GM18498 (cell line): ENCODE measurements at regions not wholly inside any gene's neighbourhood (a gene's known extent, or its start where the extent isn't known, plus 50 kb on each side); places are given as distances from the start of the nearest gene placed in this dataset.
"Not testable (repeated sequence)": the region's sequence is repeated elsewhere in the genome, so short reads cannot be mapped to it uniquely, and the experiment has no call there.

ENCODE experiments used
- ATAC-seq: cut with Tn5 transposase; IDR thresholded peaks from one replicate; pipeline ENCODE4 v1.9.1; 2021; ENCODE audit warnings: mild to moderate bottlenecking, moderate library complexity; ENCODE audit not compliant: unreplicated experiment

DNA sequence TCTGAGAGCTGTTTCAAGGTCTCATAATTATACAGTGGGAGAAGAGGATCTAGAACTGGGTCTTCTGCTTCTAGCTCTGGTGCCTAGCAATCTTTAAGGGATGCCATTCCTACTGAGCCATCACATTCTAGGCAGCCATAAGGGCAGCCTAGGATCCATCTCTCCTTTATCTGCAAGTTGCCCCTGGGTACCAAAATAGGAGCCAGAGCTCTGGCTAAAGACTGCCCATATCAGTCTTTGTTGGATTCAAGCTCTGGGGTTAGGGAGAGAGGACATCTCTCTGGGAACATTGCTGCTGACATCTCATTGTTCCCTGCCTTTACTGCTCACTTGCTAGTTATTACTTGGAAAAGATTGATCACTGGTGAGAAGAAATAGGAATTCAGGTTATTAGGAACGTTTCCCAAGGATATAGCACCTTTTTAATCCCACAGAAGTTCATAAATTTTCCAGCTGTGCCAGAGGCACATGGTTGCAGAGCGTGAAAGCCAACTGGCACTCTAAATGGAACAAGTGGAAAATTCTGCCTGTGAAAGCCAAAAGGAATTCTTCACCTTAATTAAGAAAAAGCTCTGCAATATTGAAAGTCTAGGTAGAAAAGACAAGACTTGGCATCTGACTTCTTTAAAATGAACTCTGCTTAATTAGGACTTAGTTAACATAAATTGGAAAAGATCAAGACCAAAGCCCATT is 102.2 kb downstream of the CDC42EP3 start:
- ATAC-seq = no peak

DNA sequence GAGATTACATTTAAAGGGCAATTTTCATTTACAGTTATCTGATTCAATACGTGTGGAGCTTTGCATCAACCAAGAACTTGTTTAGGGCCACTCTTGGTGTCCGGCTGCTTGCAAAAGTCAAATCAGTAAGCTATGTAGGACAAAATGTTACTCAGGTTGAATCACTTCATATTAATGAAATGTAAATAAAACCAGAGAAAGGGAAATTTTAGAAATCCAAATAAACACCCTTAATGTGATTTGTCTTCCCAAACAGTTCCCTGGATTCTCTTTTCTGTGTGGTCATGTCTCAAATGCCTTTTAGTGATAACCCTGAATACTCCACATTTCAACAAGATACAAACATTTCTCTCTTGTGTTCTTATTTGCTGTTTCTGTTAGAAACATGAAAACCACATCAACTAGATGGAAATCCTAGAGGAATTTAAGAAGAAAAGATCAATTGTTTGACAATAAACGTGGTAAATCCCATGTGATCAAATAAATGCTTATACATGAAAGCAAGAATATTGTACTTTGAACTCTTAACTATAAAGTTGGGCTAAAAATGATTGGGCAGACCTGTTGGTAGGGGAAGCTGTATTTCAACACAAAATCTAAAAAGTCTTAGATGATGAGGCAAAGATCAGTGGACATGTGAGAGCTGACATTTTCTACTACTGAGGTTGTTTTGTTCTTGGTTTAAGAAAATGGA is 101.3 kb downstream of the CDC42EP3 start:
- ATAC-seq = no peak

DNA sequence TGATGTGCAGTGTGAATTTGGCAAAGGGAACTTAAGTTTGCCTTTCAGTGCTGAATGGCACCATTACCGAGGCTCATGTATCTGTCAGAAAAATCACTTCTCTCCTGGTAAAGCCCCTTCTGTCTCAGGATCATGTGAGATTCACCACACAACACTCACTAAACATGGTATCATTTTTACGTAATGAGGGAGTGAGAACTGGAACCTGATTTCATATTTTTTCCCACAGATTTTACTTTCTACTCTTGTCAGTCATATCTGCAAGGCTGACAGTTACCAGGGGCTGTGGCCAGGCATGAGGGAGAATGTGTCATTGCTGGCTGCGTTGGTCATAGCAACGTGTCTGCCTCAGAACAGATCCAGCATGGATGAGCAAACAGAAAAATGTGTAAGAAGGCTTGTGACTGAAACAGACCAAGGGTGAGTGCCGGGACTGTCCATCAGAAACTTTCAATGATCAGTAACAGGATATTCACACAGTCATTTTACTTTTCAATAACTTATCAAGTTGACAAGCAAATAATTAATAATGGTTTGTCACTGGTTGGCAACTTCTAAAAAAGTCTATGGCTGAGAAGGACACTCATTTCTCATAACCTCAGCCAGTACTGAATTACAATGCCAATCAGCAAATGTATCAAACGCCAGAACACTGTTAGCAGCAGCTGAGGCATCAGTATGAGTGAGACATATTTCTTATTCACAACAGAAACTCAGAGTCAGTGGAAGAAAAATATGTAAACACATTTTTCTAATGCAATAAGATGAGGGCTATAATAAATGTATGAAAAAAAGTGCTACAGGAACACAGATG is 100.5 kb downstream of the CDC42EP3 start:
- peak; percentile 80 for ATAC-seq

DNA sequence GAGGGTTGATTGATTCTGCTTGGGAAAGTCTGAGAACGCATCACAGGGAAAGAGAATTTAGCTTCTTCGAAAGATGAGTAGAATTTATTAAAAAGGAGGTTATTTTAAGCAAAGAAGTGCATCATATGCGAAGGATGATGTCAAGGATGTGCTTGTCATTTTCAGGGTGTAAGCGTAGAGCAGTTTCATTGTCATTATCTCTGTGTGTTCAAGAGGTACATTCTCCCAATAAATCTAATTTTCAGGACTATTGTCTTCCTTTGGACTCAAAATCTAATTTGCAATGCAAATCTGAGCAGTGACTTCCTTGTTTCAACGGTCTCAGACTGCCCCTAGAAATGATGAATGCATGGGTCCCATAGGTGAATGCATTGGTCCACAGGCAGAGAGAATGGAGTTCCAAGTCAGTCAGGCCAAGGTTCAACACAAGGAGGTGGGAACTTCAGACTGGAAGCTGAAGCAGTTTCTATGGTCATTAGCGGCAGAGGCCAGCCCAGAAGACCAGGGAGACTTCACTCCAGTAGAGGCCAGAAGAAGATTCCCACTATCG is 99.8 kb downstream of the CDC42EP3 start:
- no peak for ATAC-seq

DNA sequence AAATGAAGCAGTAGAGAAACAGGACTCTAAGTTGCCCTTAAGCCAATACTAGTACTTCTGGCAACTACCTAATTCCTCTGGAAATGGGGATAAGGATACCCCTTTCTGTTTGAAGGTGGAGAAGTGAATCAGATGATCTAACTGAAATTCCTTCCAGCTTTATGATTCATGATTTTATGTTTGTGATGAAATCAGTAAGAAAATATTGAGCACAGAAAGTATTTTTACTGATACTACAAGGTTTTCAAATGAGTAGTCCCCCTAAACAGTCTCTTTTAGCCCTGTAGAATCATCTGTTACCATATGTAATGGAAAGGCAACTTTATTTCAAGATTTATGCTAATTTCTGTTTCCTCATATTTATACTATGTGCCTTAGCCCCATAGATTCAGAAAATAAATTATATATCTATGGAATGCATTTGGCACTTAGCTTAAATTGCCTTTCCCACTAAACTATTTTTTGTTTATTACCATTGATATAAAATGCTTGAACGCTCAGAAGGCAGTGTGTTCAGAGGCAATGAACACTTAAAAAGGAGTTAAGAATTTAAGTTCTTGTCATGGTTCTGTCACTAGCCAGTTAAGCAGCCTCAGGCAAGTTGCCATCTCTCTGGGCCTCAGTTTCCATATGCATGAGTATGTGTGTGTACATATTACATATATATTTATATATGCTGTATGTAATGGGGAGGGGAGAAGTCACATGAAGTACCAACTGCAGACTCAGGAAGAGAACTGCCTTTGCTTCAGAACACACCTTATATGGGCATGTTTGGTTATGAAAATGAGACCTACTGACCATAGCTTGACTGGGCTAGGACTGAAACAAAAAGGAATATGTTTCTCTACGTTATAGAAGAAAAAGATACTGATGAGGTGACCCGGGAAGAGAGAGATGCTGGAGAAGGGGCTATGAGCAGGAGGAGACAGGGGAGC is 97.7 kb downstream of the CDC42EP3 start:
- ATAC-seq = peak; percentile 71

DNA sequence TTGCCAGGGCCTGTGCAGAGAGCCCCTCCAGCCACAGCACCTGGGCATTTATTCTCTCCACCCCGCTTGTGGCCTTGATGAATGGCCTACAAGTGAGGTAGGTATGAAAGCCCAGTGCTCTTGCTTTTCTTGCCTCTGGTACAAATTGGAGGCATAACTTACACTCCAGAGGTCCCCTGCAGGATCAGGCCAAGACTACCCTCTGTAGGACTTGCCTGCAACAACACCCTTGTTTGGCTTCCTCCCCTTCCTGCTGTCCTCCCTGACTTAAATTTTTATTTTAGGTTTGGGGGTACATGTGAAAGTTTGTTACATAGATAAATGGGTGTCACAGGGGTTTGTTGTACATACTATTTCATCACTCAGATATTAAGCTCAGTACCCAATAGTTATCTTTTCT is 95.7 kb downstream of the CDC42EP3 start:
- no peak for ATAC-seq

DNA sequence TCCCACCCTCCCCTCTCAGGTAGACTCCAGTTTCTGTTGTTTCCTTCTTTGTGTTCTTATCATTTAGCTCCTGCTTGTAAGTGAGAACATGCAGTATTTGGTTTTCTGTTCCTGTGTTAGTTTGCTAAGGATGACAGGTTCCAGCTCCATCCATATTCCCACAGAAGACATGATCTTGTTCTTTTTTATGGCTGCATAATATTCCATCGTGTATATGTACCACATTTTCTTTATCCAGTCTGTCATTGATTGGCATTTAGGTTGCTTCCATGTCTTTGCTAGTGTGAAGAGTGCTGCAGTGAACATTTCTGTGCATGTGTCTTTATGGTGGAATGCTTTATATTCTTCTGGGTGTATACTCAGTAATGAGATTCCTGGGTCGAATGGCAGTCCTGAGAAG is 95.2 kb downstream of the CDC42EP3 start:
- not testable (repeated sequence) for ATAC-seq

DNA sequence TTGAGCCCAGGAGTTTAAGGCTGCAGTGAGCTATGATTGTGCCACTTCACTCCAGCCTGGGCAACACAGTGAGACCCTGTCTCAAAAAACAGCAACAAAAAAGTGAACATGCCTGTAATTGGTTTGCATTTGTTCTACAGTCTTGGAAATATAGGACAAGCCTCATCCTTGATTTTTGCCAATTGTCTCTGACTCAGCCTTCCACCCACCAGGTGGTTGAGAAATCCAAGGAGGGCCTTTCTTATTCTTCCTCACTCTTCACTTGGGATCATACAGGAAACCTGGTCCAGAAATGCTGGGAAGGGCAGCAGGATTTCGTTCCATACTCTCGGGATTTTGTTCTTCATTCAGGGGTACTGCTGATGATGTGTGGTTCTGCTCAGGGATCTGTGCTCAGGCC is 94.6 kb downstream of the CDC42EP3 start:
- no peak for ATAC-seq

DNA sequence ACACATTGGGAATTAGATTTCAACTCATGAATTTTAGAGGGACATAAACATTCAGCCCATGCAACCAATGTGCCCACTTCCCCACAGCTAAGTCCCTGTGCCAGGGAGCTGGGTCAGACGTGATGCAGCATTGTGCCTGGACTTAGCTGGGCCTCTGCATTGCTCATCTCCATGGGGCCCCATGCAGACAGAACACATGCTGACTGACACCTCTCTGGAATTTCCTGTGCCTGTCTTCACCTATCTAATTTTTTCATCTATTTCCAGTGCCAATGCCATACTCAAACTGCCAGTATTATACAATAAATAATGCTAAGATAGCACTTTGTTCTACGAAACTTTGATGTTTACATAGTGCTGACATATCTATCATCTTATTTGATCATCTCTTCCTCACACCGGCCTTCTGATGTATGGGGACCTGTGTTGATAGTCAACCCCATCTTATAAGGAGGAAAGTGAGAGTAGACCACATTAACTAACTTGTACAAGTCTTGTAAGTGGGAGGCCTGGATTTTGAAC is 92.2 kb downstream of the CDC42EP3 start:
- no peak for ATAC-seq

DNA sequence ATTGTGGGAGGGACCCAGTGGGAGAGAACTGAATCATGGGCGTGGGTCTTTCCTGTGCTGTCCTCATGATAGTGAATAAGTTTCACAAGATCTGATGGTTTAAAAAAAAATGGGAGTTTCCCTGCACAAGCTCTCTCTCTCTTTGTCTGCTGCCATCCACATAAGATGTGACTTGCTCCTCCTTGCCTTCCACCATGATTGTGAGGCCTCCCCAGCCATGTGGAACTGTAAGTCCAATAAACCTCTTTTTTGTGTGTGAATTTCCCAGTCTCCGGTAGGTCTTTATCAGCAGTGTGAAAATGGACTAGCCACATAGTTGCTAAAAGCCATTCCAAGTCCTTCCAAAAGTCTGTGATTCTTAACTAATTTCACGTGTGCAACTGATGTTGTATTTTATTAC is 91.5 kb downstream of the CDC42EP3 start:
- not testable (repeated sequence) for ATAC-seq

DNA sequence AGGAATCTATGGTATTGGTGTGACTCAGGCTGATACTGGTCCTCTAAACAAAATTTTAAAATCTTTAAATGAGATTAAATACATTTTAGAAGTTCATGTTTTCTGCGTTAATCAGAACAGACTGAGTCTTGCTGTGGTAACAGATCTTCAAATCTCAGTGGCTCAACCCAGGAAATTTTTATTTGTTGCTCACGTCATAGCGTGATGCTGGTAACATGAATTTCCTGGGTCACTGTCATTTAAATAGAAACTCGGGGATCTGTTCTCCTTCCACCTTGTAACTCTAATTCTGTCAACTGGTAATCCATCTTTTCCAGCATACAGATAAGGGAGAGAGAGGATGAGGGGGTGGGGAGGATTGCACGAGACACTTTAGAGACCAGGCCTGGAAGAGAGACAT is 90.0 kb downstream of the CDC42EP3 start:
- ATAC-seq = no peak

DNA sequence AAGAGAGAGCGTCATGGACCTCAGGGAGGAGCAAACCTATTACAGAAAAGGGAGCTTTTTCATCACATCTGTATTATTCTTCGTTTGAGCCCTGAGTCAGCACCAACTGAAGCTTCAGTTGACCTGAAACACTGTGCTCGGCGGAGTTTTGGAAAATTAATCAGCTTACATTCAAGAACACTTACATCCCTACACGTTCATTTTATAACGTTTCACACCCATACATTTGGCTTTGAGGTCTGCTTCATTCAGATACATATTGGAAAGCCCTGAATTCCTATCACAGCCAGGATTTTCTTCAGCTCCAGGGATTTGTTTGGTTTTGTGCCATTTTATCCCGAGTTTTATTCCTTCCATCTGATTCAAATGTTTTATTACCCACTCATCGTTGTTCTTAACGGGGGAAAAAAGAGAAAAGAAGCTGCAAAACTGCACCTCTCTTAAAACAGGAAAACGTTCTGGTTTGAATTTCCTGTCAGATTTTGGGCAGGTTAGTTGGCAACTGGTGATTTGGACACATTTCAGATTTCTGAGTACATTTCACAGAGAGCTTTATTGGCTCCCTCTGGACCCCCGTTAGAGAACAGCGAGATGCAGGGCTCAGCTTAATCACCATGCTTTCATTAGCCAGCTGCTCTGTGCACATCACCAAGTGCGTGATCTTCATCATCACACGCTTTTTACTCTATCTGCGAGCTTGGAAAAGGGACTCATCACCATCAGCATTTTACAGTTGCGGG is 88.8 kb downstream of the CDC42EP3 start:
- ATAC-seq = no peak

DNA sequence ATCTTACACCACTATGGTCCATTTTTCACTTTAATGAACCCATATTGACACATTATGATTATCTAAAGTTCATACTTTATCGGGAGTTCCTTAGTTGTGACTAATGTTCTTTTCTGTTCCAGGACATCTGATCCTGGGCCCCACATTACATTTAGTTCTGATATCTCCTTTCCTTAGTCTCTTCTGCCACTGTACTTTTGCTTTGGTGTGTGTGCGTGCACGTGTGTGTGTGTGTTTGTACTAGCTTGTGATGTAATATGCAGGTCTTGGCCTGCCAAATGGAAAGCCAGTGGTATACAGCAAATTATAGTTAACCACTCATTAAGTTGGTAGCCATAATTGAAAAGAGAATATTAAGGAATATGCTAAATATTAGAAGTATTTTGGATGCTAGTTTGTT is 88.0 kb downstream of the CDC42EP3 start:
- ATAC-seq = no peak

DNA sequence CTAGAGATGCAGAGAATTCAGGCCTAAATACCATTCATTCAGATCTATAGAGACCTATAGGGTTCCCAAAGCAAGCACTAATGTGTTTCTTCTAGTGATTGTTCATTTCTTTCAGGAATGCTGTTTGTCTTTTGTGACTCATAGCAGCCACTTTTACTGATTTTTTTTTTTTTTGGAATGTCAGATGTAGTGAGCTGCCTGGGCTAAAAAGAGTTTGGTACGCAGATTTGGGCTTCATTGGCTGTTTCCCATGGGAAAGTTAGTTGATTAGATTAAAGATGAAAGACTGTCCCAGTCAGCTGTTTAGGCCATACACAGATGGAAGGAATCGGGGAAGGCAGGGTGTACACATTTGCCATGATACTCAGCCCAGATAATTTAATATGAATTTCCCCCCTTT is 87.6 kb downstream of the CDC42EP3 start:
- ATAC-seq = no peak

DNA sequence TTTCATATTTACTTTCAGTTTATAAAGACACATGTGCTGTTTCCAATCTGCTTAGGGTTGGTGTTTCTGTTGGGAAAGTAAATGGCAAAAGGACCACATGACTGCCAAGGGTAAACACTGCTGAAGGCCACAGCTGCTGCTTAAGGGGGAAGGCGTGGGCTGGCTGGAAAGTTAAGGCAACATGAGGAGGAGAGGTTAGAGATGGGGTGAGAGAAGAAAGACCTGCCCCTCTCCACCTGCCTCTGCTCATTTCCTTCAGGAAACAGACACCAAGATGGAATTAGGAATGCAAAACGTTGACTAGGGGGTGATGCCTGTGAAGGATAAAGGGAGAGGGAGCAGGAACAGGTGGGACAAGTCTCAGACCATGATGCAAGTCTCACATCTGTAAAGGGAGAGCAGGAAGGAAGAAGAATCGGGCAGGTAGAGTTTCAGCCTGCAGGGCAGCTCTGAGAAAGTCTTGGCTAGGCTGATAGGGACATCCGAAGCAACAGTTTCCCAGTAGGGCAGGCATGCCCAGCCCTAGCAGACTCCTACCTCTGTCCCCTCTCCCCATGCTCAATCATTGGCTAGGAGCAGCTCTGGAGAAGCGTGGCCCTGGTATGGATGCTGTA is 86.0 kb downstream of the CDC42EP3 start:
- ATAC-seq = peak; percentile 33

DNA sequence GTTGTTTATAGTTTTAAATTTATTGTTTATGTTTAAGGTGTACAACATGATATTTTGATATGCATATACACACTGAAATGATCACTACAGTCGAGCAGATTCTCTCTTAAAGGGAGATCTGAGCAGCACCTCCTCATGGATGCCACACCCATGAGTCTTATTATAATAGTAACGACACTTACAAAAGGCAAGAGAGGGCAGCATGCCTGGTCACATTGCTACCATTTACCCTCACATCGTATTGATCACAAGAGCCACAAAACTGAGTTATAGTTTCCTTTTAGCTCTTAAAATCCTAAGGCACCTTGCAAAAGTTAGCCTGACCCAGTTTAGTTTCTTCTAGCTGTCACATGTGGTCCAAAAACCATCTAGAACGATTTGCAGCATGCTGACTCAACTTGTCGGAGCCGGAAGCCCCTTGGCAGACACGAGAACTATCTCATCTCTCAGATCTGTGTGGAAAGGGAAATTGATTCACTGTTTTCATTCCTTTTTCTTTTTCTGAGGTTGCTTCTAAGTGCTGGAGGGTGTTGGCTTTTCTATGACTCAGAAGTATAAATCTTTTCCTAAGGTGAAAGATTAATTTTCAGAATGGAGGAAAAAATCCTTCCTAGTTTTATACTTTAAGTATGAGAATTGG is 85.3 kb downstream of the CDC42EP3 start:
- peak; percentile 50 for ATAC-seq

DNA sequence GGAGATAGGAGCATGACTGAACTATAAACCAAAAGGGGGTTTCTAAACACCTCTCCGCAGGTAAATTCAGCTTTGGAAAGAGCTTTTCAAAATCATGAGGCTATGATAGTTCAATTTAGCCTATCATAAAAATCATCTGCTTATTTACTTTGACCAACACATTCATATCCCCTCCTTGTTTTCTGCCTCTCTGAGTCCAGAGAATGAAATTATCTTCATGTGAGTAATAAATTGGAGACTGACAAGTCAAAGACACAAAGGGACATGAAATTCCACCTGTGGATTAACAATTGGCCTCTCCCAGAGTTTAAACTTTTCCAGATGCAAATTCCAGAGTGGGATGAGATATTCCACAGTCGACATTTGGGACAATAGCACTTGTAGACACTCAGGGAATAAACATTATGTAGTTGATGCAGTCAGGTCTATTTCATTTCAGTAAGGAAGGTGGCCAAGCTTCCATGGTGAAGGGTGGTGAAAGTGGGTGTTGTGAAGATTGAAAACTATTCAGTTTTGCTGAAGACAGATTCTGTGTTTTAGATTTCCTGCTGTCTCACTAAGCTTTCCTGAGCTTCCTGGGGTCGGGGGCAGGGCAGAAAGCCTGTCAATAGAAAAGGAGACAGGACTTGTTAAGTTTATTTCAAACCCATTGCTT is 84.7 kb downstream of the CDC42EP3 start:
- peak; percentile 1 for ATAC-seq

DNA sequence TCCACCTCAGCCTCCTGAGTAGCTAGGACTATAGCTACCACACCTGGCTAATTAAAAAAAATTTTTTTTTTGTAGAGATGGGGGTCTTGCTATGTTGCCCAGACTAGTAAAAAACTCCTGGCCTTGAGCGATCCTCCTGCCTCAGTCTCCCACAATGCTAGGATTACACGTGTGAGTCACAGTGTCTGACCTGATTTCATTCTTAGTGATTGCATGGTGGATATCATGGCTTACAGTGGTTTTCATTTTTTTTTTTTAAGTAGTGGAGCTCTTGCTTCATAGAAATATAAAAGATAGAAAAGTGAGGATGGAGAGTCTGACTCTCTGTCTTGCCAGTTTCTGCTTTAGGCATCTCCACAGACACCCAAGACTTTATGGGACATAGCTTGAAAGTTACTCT is 83.6 kb downstream of the CDC42EP3 start:
- no peak for ATAC-seq
